Adrenal gland (tissue), 9 donors: ENCODE measurements at regions not wholly inside any gene's neighbourhood (a gene's known extent, or its start where the extent isn't known, plus 50 kb on each side); places are given as distances from the start of the nearest gene placed in this dataset.

Source experiments
- DNase-seq, 7 donors: peaks; one replicate each; pipeline ENCODE4 v3.0.0-alpha.2; 2019 to 2020
- H3K27ac ChIP-seq, 5 donors: fragments of 200-600 bp; sonication (generic) in 4 of 5; 1 replicate in 3 of 5; 2 replicates in 2 of 5; pipeline versions ENCODE4 v1.5.1 to v1.8.0; 2016 to 2020; ENCODE audit warnings: mild to moderate bottlenecking in 1 of 5
- H3K27me3 ChIP-seq: fragments of 200-600 bp; 2 replicates; pipeline ENCODE4 v1.8.0; 2021
- H3K36me3 ChIP-seq, 2 donors: fragments of 200-600 bp; replicated peaks in 1 of 2; 1 replicate in 1 of 2; 2 replicates in 1 of 2; pipeline versions ENCODE4 v1.5.1 to v1.8.0; 2018 to 2022
- H3K4me1 ChIP-seq, 2 donors: fragments of 200-600 bp; replicated peaks in 1 of 2; 1 replicate in 1 of 2; 2 replicates in 1 of 2; pipeline versions ENCODE4 v1.5.1 to v1.8.0; 2018 to 2021
- H3K4me3 ChIP-seq, 4 donors: fragments of 200-600 bp; sonication (generic) in 3 of 4; one replicate each; pipeline ENCODE4 v1.5.1; 2016 to 2018
- H3K9me3 ChIP-seq, 3 donors: fragments of 200-600 bp; sonication (generic) in 1 of 3; replicated peaks in 1 of 3; 1 replicate in 2 of 3; 2 replicates in 1 of 3; pipeline versions ENCODE4 v1.5.1 to v1.8.0; 2016 to 2021
- CTCF ChIP-seq, 6 experiments: fragments of 450-650 bp in 4 of 6; fragments of 200-600 bp in 2 of 6; sonication (generic) in 1 of 6; IDR thresholded peaks; 1 replicate in 5 of 6; 2 replicates in 1 of 6; pipeline versions ENCODE4 v1.5.1 to v1.8.0; 2016 to 2021; ENCODE audit warnings: antibody characterized with exemption in 6 of 6, mild to moderate bottlenecking in 2 of 6, moderate library complexity in 1 of 6
- POLR2A ChIP-seq, 2 donors: fragments of 450-650 bp; IDR thresholded peaks; one replicate each; pipeline ENCODE4 v1.6.1; 2017; ENCODE audit warnings: antibody characterized with exemption in 2 of 2, mild to moderate bottlenecking in 2 of 2, moderate library complexity in 1 of 2
- WGBS, 4 donors: extraction: QIAGEN DNeasy Blood & Tissue Kit in 2 of 4; methylation state at CpG; one replicate each; pipeline versions ENCODE4 v1.1.5 to v1.1.7; 2013 to 2017; 5-methylcytosine and 5-hydroxymethylcytosine counted together
- intact Hi-C, 2 donors: fragments of 100-400 bp; cut with DNase I; formaldehyde crosslinking; loops; one replicate each; pipeline versions ENCODE4 v1.14.1 to v1.15.0; 2022 to 2023
- donor health status: healthy with polysubstance abuse.
- donor health status: Bipolar disorder and iron deficiency.
- donor health status: DM: yes; HTN: yes; CAD: no.
- donor health status: DM: no; HTN: no; CAD: no.
- donor health status: DM: no; HTN: no; CAD: no.

- peak overlapping the region in 4 of 5 donors; percentile 19 to 88 (median 75) for H3K27ac ChIP-seq
- no peak for TF ChIP-seq POLR2A (IDR thresholded peaks at IDR 0.05)
- no peak for TF ChIP-seq CTCF (IDR thresholded peaks at IDR 0.05)
- peaks cover 12 to 74% of the 10 kb centered on the region in 2 donors for H3K4me1 ChIP-seq
- no peaks in the 10 kb centered on the region for H3K27me3 ChIP-seq
- no peak for DNase-seq
- intact Hi-C loops: loop anchor here in 1 of 2 donors (10.0 kb wide), 1 partner anchor 61 kb away; no protein-coding TSS in a partner anchor
- no peaks in the 10 kb centered on the region for H3K9me3 ChIP-seq
- no peaks in the 10 kb centered on the region for H3K36me3 ChIP-seq
- WGBS, 4 donors: 63 to 85% (median 73%) methylated on average over 7 to 12 of the region's 12 CpGs
- no peak overlapping the region for H3K4me3 ChIP-seq
Observed at GRCh38 chr2:42925742-42926433, 133.5 kb upstream of the HAAO start.

GRCh38 chr2:42924418-42924886, 132.1 kb upstream of the HAAO start:
- peak overlapping the region; percentile 26 to 88 (median 72) for H3K27ac ChIP-seq
- peak in 1 of 7 donors; percentile 40 for DNase-seq
- intact Hi-C loops: loop anchor here in 1 of 2 donors (10.0 kb wide), 1 partner anchor 60 kb away; no protein-coding TSS in a partner anchor
- no peak overlapping the region for H3K4me3 ChIP-seq
- no peaks in the 10 kb centered on the region for H3K27me3 ChIP-seq
- no peaks in the 10 kb centered on the region for H3K36me3 ChIP-seq
- H3K9me3 ChIP-seq: no peaks in the 10 kb centered on the region
- 54 to 72% (median 64%) methylated on average over 12 of the region's 12 CpGs for WGBS, 4 donors
- H3K4me1 ChIP-seq: peaks cover 9 to 64% of the 10 kb centered on the region in 2 donors
- TF ChIP-seq CTCF (IDR thresholded peaks at IDR 0.05) (no peak), POLR2A (IDR thresholded peaks at IDR 0.05) (no peak)

- H3K4me3 ChIP-seq: no peak overlapping the region
- no peaks in the 10 kb centered on the region for H3K27me3 ChIP-seq
- peaks cover 9 to 58% of the 10 kb centered on the region in 2 donors for H3K4me1 ChIP-seq
- intact Hi-C loops: loop anchor here in 1 of 2 donors (10.0 kb wide), 1 partner anchor 59 kb away; no protein-coding TSS in a partner anchor
- H3K36me3 ChIP-seq: no peaks in the 10 kb centered on the region
- peak overlapping the region; percentile 26 to 88 (median 72) for H3K27ac ChIP-seq
- no peaks in the 10 kb centered on the region for H3K9me3 ChIP-seq
- DNase-seq: no peak
- no peak for TF ChIP-seq POLR2A (IDR thresholded peaks at IDR 0.05)
- no peak for TF ChIP-seq CTCF (IDR thresholded peaks at IDR 0.05)
- 57 to 89% (median 61%) methylated on average over 5 of the region's 5 CpGs for WGBS, 4 donors
Observed at GRCh38 chr2:42923580-42924417, 131.4 kb upstream of the HAAO start.
